Skeletal muscle satellite cell (primary cell): ENCODE measurements at regions not wholly inside any gene's neighbourhood (a gene's known extent, or its start where the extent isn't known, plus 50 kb on each side); places are given as distances from the start of the nearest gene placed in this dataset.

ENCODE experiments used
- H3K27me3 ChIP-seq: 2 replicates; pipeline ENCODE4 v1.7.0; 2013; ENCODE audit warnings: low read length; ENCODE audit not compliant: control insufficient read depth, insufficient read depth
- H3K36me3 ChIP-seq: 2 replicates; pipeline ENCODE4 v1.7.0; 2013; ENCODE audit warnings: mild to moderate bottlenecking, control low read depth, low read length; ENCODE audit not compliant: insufficient read depth
- H3K4me1 ChIP-seq: 2 replicates; pipeline ENCODE4 v1.7.0; 2013; ENCODE audit warnings: low read length; ENCODE audit not compliant: control insufficient read depth, insufficient read depth
- H3K4me2 ChIP-seq: 2 replicates; pipeline ENCODE4 v1.7.0; 2013; ENCODE audit warnings: mild to moderate bottlenecking, low read length
- H3K4me3 ChIP-seq: 2 replicates; pipeline ENCODE4 v1.7.0; 2013; ENCODE audit warnings: low read length
- H3K9ac ChIP-seq: 2 replicates; pipeline ENCODE4 v1.7.0; 2013; ENCODE audit warnings: mild to moderate bottlenecking, low read depth, low read length, moderate library complexity
- H3K9me3 ChIP-seq: replicated peaks from 2 replicates; pipeline ENCODE4 v1.7.0; 2013; ENCODE audit warnings: mild to moderate bottlenecking, control low read depth, low read length

DNA sequence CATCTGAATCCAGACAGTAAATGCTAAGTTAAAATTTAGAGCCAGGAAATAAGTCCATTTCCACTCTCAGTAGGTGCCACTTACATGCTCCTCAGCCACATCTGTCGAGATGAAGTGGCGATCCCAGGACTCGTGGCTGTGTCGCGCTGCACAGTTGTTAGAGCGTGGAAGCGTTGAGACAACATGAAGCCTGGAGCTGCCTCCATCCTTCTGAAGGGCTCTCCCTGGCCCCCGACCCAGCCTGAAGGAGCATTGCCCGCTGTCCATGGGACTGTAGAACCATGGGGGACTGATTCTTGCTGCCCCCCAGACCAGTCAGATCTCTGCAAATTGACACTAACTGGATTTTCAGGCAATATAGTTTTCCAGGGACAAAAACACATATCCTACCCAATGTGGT is 58.9 kb downstream of the IRX1 start:
- Histone ChIP-seq H3K4me1 (no peaks in the 10 kb centered on the region), H3K36me3 (no peaks in the 10 kb centered on the region), H3K4me2 (no peak overlapping the region), H3K9ac (no peak overlapping the region), H3K4me3 (no peak overlapping the region), H3K9me3 (peaks cover 31% of the 10 kb centered on the region), H3K27me3 (no peaks in the 10 kb centered on the region)

DNA sequence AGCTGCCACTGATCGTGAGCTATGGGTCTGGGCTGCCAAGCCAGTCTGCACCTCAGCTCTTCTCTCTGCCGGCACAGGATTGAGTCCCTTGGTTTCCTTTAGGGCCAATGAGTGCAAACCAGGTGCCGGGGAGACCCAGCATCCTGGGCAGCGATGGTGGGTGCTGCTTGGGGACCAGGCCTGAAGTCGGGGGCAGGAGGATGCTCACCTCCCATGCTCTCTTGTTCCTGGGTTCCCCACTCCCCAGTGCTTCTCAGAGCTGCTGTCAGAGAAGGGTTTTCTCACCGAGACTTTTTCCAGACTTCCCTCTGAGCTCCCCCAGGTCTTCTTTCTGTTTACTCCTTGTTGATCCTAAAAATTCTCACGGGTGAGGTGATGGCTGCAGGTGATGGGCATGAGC is 61.2 kb downstream of the IRX1 start:
- Histone ChIP-seq H3K4me2 (no peak overlapping the region), H3K4me1 (no peaks in the 10 kb centered on the region), H3K27me3 (no peaks in the 10 kb centered on the region), H3K4me3 (no peak overlapping the region), H3K36me3 (no peaks in the 10 kb centered on the region), H3K9me3 (peaks cover 23% of the 10 kb centered on the region), H3K9ac (no peak overlapping the region)

DNA sequence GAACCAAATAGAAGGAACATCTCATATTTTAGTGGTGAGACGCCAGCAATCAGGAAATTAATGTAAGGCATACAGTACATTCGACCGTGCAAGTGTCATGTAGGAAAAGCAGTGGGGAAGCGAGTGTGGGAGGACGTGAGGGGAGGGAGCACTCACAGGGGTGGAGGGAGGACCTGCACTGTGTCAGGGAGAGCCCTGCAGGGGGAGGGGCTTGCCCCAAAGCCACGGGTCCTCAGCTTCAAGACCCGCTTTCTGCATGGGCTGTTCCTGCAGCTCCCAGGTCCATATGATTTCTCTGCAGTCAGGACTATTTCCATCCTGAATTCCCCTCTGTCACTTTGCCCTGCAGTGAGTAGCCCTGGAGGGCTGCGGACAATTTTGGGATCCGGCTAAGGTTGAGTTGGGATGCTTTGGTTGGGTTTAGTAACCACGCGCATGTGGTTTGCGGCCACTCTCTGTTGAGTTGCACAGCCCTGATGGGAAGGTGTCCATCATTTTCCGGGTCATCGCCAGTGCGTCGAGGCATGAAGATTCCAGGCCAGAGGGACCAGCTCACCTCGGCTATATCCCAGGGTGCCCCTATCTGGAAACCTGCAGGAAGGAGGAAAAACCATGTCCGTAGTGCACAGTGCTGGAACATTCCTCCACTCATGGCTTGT is 61.9 kb downstream of the IRX1 start:
- no peaks in the 10 kb centered on the region for H3K4me1 ChIP-seq
- no peak overlapping the region for H3K4me3 ChIP-seq
- no peaks in the 10 kb centered on the region for H3K36me3 ChIP-seq
- no peak overlapping the region for H3K9ac ChIP-seq
- H3K4me2 ChIP-seq, result no peak overlapping the region
- H3K9me3 ChIP-seq, result peaks cover 19% of the 10 kb centered on the region
- H3K27me3 ChIP-seq, result no peaks in the 10 kb centered on the region

DNA sequence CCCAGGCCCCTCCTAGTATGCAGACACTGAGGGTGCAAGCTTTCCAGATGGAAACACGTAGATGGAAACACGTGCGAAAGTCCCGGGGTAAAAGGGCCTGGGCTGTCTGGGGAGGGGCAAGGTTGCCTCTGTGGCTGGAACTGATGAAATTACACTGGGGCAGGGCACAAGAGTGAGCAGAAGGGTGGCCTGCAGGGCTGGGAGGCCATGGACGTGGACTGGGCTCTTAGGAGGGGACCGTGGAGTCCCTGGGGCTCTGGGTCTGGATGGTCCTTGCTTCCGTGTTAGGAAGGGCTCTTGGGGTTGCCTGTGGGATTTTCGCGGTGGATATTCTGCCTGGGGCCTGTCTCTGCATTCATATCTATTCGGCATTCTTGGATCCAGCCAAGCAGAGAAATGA is 63.3 kb downstream of the IRX1 start:
- Histone ChIP-seq H3K4me2 (no peak overlapping the region), H3K36me3 (no peaks in the 10 kb centered on the region), H3K4me1 (no peaks in the 10 kb centered on the region), H3K9me3 (peaks cover 19% of the 10 kb centered on the region), H3K27me3 (no peaks in the 10 kb centered on the region), H3K4me3 (no peak overlapping the region), H3K9ac (no peak overlapping the region)

DNA sequence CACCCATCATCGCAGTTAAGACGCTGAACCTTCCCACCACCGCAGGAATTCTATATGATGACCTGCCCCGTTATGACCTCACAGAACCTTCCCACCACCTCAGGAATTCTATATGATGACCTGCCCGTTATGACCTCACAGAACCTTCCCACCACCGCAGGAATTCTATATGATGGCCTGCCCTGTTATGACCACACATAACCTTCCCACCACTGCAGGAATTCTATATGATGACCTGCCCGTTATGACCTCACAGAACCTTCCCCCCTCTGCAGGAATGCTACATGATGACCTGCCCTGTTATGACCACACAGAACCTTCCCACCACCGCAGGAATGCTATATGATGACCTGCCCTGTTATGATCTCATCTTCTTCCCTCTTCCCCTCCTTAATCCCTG is 64.3 kb downstream of the IRX1 start:
- Histone ChIP-seq H3K4me2 (no peak overlapping the region), H3K4me1 (no peaks in the 10 kb centered on the region), H3K4me3 (no peak overlapping the region), H3K9ac (no peak overlapping the region), H3K36me3 (no peaks in the 10 kb centered on the region), H3K27me3 (no peaks in the 10 kb centered on the region), H3K9me3 (peaks cover 19% of the 10 kb centered on the region)

DNA sequence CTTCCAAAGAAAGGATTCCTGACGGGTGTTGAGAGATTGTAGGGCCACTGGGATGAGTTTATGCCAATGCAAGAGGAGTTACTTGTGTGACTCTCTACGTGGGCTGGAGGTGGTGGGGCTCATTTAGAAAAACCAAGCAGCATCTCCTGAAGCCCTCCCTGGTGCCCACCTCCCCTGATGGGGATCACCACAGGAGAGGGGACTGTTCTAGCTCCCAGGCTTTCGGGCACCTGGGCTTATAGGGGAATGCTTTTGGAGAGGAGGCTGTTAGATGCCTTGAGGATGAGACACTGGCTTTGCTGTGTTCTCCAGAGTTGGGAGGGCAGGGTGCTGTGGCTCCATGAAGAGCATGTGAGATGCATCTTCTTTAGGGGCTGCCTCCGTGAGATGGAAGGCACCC is 65.0 kb downstream of the IRX1 start:
- H3K4me3 ChIP-seq, result no peak overlapping the region
- H3K9ac ChIP-seq, result no peak overlapping the region
- H3K9me3 ChIP-seq, result peaks cover 16% of the 10 kb centered on the region
- no peaks in the 10 kb centered on the region for H3K4me1 ChIP-seq
- H3K4me2 ChIP-seq, result no peak overlapping the region
- H3K27me3 ChIP-seq, result no peaks in the 10 kb centered on the region
- H3K36me3 ChIP-seq, result no peaks in the 10 kb centered on the region

DNA sequence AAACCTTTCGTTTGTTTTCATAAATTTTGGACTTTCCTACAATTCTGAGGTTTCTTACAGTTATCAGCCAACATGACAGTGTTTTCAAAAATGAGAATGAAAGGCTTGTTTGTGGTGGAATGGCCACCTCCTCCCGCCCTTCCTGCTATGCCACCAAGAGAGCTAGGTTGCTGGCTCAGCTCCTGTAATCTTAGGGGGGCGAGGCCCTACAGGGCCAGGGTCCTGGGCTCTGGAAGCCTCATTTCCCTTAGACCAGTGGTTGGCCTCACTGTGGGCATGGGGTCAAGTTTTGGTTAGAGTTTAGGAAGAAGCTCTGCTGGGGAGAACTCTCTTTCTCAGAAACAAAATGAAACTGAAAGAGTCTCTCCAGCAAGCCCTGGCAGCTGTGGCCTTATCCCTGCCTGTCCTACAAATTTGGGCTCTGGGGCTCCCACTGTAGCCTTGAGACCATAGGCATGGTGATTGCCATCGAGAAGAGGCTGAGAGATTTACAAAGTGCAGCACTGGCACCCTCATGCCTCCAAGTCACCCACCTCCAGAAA is 66.2 kb downstream of the IRX1 start:
- H3K4me2 ChIP-seq, result no peak overlapping the region
- no peaks in the 10 kb centered on the region for H3K36me3 ChIP-seq
- no peak overlapping the region for H3K4me3 ChIP-seq
- H3K9ac ChIP-seq, result no peak overlapping the region
- H3K9me3 ChIP-seq, result peaks cover 13% of the 10 kb centered on the region
- H3K27me3 ChIP-seq, result no peaks in the 10 kb centered on the region
- H3K4me1 ChIP-seq, result no peaks in the 10 kb centered on the region

DNA sequence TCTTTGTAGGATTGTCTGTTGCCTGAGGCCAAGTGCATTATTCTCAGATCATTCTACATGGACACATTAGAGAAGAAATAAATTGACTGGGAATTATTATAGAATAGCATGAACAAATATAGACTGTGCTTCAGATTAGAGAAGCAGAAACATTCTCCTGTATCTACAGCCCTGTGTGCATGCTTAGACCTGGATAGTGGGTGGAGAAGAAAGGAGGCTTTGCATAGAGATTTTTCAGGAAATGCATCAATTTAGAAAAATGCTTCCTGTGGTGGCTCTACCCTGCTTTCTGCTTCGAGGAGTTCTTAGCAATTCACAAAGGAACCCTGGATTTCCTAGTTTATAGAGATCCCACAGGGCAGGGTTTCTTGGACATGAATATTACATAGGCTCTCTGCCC is 66.7 kb downstream of the IRX1 start:
- Histone ChIP-seq H3K4me1 (no peaks in the 10 kb centered on the region), H3K9me3 (peaks cover 12% of the 10 kb centered on the region), H3K4me3 (no peak overlapping the region), H3K4me2 (no peak overlapping the region), H3K27me3 (no peaks in the 10 kb centered on the region), H3K9ac (no peak overlapping the region), H3K36me3 (no peaks in the 10 kb centered on the region)

DNA sequence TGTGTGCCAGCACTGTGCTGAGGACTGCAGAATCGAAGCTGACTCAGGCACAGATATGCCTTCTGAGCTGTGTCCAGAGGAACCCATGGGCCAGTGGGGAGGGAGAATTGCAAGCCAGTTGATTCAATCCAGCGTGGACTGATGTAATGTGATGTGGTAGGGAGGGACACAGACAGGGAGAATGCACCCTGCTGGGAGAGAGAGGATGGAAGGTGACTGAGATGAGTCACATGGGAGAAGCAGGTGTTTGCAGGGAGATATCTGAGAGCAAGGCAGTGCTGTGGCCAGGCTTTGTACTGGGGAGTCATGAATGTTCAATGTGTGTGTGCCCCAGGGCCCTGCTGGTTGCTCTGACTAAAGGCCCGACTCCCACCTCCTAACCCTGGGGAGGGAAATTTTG is 75.7 kb downstream of the IRX1 start:
- H3K36me3 ChIP-seq, result no peaks in the 10 kb centered on the region
- H3K27me3 ChIP-seq, result no peaks in the 10 kb centered on the region
- H3K4me2 ChIP-seq, result no peak overlapping the region
- no peaks in the 10 kb centered on the region for H3K4me1 ChIP-seq
- no peak overlapping the region for H3K4me3 ChIP-seq
- H3K9ac ChIP-seq, result no peak overlapping the region
- H3K9me3 ChIP-seq, result peaks cover 4% of the 10 kb centered on the region

DNA sequence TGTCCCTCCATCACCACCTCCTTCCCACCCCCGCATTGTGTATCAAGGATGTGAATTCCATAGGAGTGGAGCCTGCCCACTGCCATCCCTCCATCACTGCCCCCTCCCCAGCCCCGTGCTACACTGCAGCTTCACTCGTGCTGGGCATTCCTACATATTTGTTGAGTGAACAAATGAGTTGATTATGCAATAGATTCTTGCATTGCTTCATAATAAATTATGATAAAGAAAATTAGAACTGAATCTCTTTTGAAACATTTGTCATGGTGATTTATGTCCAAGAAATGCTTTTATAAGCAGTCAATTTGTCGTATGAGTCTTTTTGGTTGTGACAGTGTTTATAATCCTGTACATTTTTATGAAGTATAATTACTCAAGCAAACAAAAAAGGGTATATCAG is 83.2 kb downstream of the IRX1 start:
- Histone ChIP-seq H3K4me2 (no peak overlapping the region), H3K27me3 (no peaks in the 10 kb centered on the region), H3K9ac (no peak overlapping the region), H3K36me3 (no peaks in the 10 kb centered on the region), H3K9me3 (peaks cover 17% of the 10 kb centered on the region), H3K4me3 (no peak overlapping the region), H3K4me1 (no peaks in the 10 kb centered on the region)

DNA sequence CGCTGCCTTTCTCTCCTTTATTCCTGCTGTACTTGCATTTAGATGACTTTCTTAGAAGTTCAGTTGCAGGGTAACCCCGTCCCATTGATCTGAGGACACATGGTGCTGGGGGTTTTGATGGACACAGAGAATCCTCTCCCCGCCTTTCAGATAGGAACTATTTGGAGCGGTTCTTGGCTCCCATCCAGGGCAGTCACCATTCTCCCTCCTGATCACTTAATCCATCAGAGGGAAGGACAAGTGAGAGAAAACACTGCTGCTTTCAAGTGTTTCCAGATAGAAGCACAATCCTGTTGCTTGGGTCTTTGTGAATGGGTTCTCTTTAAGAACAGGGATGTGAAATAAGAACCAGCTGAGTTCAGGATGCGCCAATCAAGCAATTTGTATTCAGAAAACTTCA is 85.2 kb downstream of the IRX1 start:
- Histone ChIP-seq H3K9me3 (peaks cover 17% of the 10 kb centered on the region), H3K4me2 (no peak overlapping the region), H3K27me3 (no peaks in the 10 kb centered on the region), H3K9ac (no peak overlapping the region), H3K4me3 (no peak overlapping the region), H3K4me1 (no peaks in the 10 kb centered on the region), H3K36me3 (no peaks in the 10 kb centered on the region)

DNA sequence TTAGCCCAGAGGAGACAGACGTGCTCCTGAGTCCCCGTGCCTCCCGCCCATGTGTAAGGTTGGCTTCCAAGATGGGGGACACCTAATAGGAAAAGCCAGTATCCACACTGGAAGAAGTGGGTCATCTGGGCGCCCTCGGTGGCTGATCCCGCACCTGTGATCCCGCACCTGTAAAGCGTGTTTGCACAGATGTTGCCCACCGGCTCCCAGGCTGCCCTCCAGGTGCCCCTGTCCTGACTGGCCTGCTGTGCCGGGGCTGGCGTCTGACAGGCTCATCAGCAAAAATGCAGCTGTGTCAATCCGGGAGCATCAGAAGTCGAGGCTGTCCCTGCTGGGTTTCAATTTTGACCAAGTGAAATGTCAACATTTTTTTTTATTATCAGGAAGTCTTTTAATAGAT is 88.5 kb downstream of the IRX1 start:
- no peaks in the 10 kb centered on the region for H3K4me1 ChIP-seq
- H3K4me2 ChIP-seq, result no peak overlapping the region
- H3K36me3 ChIP-seq, result no peaks in the 10 kb centered on the region
- H3K9ac ChIP-seq, result no peak overlapping the region
- no peak overlapping the region for H3K4me3 ChIP-seq
- H3K27me3 ChIP-seq, result no peaks in the 10 kb centered on the region
- peaks cover 5% of the 10 kb centered on the region for H3K9me3 ChIP-seq
